K562 (cell line): ENCODE measurements at regions not wholly inside any gene's neighbourhood (a gene's known extent, or its start where the extent isn't known, plus 50 kb on each side); places are given as distances from the start of the nearest gene placed in this dataset.

Source experiments
- HINFP ChIP-seq: fragments of 450-650 bp; conservative IDR thresholded peaks from 2 replicates; pipeline ENCODE4 v1.6.1; 2016; ENCODE audit warnings: missing genetic modification characterization, low read depth, mild to moderate bottlenecking, control low read depth, missing compliant biosample characterization
- NCOR1 ChIP-seq: fragments of 450-650 bp; IDR thresholded peaks from 2 replicates; pipeline ENCODE4 v1.6.1; 2016; ENCODE audit warnings: mild to moderate bottlenecking, moderate library complexity
- STAG1 ChIP-seq: sonication (generic); formaldehyde crosslinking; IDR thresholded peaks from 2 replicates; pipeline ENCODE4 v1.5.0; 2020; ENCODE audit warnings: missing genetic modification reagents, borderline replicate concordance
- STAT5B ChIP-seq: fragments of 250-450 bp; sonication (Bioruptor Pico); IDR thresholded peaks from 2 replicates; pipeline ENCODE4 v1.8.0; 2021; ENCODE audit warnings: mild to moderate bottlenecking, inconsistent platforms
- TFAM ChIP-seq: fragments of 250-450 bp; sonication (Bioruptor Pico); conservative IDR thresholded peaks from 2 replicates; pipeline ENCODE4 v1.5.0; 2021; ENCODE audit warnings: mild to moderate bottlenecking, moderate library complexity

GRCh38 chr17:70987867-70988340 lies 818.6 kb downstream of the KCNJ2 start:
- TF ChIP-seq STAT5B (no peak), TFAM (CRISPR knock-in tag) (no peak), STAG1 (CRISPR knock-in tag) (no peak), NCOR1 (no peak), HINFP (tag) (no peak)
